ENCODE measurements at regions not wholly inside any gene's neighbourhood (a gene's known extent, or its start where the extent isn't known, plus 50 kb on each side); places are given as distances from the start of the nearest gene placed in this dataset.
"Not testable (repeated sequence)": the region's sequence is repeated elsewhere in the genome, so short reads cannot be mapped to it uniquely, and the experiment has no call there.

GRCh38 chr4:164115236-164115635, 620.7 kb downstream of the TMA16 start:
- no peak for DNase-seq

DNA sequence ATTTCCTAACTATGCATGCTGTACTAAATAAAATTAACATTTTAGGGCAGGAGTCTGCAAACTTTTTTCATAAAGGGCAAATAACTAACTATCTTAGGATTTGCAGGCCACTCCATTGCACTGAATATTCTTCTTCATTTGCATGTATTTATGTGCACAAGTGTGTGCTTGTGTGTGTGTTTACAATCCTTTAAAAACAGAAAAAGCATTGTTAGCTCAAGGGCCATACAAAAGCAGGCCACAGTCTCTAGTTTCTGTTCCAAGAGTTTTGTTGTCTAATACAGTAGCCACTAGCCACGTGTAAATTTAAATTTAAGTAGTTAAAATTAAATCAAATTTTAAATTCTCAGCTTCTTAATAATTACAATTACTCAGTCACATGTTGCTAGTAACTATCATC, 621.8 kb downstream of the TMA16 start:
- DNase-seq, result no peak

- DNase-seq, result no peak
Measured at GRCh38 chr4:164134388-164134787, 619.5 kb upstream of the SMIM31 start.

DNA sequence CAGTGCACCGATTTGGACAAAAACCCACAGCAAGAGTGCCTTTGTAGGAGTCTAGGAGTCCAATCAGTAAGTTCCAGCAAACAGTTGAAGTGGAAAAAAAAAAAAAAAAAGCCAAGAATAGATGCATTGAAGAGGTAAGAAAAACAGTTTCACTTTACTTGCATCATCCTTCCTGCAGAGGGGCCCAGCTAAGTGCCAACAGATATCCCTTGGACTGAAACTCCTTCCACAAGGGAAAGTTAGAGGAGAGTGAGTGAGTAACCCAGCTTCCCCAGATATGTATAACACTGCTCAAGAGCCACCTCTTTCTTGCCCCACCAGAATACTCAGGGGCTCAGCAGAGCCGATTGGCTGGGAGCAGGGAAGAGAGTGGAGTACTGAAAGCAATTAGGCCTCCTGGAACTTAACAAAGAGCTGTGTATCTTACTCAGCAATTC, 617.7 kb upstream of the SMIM31 start:
- no peak for DNase-seq

- DNase-seq, result no peak
Measured at GRCh38 chr4:164138521-164138920, 615.4 kb upstream of the SMIM31 start.

GRCh38 chr4:164139291-164139690, 614.6 kb upstream of the SMIM31 start:
- no peak for DNase-seq

DNA sequence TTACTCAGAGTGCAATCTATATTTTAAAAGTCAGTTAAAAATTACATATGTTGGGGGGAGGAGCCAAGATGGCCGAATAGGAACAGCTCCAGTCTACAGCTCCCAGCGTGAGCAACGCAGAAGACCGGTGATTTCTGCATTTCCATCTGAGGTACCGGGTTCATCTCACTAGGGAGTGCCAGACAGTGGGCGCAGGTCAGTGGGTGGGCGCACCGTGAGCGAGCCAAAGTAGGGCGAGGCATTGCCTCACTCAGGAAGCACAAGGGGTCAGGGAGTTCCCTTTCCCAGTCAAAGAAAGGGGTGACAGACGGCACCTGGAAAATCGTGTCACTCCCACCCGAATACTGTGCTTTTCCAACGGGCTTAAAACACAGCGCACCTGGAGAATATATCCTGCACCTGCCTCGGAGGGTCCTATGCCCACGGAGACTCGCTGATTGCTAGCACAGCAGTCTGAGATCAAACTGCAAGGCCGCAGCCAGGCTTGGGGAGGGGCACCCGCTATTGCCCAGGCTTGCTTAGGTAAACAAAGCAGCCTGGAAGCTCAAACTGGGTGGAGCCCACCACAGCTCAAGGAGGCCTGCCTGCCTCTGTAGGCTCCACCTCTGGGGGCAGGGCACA, 612.1 kb upstream of the SMIM31 start:
- DNase-seq, result not testable (repeated sequence)

GRCh38 chr4:164154416-164154815, 599.5 kb upstream of the SMIM31 start:
- no peak for DNase-seq

DNA sequence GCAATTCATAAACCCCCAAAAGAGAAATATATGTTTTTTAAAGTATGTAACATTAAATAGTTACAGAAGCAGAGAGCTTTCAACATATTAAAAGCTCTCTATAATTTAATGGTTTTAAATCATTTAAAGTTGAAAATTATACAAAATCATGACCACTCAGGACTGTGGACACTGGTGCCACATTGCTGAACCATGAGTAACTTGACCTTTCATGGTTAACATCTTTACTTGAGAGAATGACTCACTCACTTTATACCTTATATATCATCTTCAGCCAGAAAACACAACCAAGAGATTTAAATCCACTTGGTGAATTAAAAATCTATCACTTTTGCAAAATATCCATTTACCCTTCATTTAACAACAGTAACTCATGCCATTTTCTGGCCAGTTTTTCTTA, 584.3 kb upstream of the SMIM31 start:
- DNase-seq, result no peak

DNA sequence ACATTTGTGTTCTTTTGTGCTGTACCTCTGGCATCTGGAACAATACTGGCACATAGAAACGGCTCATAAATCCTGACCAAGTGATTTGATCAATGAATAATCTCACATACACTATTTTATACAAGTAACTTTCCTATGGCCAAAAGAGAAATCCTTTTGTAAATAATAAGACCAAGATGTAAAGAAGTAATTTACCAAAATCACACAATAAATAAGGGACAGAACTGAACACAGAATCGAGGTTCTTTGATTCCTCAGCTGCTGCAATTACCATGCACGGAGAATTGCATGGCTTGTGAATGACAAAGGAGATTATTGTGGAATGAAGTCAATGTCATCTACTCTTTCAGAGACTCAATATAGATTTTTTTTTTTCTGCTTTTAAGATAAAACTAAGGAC, 576.8 kb upstream of the SMIM31 start:
- no peak for DNase-seq

- DNase-seq, result no peak
Measured at GRCh38 chr4:164177753-164178152, 576.2 kb upstream of the SMIM31 start.

DNA sequence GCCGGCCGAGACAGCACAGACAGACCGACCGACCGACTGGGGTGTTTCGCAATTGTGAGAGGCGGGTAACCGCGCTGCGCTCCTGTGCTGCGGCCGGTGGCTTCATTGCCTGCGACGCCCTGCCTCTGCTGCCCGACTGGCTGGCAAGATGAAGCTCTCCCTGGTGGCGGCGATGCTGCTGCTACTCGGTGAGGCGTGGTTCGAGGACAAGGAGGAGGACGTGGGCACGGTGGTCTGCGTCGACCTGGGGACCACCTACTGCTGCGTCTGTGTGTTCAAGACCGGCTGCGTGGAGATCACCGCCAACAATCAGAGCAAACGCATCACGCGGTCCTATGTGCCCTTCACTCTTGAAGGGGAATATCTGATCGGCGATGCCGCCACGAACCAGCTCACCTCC, 565.7 kb upstream of the SMIM31 start:
- DNase-seq, result no peak

DNA sequence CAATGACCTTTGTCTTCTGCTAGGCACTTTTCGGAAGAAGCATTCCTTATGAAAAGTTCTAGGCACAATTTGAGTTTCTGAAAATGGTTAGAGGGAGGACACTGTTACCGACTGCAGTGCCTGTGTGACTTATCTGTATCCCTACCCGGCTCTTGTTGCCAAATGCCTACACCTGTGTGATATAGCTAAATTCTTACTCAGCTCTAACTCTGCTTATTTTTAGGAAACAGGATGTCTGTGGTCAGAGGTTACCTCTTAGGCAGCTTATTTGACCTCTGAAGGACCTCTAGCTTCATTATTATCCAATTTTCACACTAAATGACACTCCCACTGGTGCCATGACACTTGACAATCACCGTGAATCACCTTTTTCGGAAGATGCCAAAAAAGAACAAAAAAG, 561.1 kb upstream of the SMIM31 start:
- DNase-seq, result no peak

GRCh38 chr4:164193676-164194075, 560.3 kb upstream of the SMIM31 start:
- no peak for DNase-seq

DNA sequence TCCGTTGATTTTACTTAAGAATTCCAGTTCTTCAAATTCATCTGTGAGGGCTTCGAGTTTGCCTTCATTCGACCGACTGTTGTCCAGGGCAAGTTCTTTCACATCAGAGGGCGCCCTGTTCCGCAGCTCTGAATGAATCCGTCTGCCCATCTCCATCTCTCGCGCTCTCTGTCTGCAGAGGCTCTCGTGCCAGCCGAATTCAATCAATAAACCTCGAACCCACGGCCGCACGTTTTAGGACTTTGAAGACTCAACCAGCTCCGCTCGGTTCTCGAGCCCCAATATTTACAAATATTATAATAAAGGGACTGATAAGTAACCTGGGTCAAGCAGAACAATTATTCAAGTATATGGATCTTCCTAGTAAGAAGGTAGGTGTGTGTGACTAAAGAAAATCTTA, 556.4 kb upstream of the SMIM31 start:
- DNase-seq, result no peak

GRCh38 chr4:164203476-164203875, 550.5 kb upstream of the SMIM31 start:
- DNase-seq, result no peak

DNA sequence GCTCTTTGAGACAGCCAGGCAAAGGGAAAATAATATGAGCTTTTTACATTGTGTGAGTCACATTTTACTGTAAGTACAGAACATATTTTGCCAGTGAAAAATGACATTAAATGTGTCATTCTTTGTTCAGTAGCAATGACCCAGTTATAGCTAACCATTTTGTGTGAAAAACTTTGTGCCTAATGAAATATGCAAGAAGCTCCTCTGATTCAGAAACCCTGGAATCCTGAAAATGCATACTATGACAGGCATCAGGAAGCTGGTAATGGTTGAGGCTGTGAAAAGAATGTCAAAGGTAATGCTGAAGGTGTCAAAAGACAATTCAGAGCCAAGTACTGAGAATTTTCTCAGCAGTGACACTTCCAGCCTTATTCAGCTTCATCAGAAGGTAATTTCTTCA, 549.5 kb upstream of the SMIM31 start:
- DNase-seq, result no peak

GRCh38 chr4:164207460-164207859, 546.5 kb upstream of the SMIM31 start:
- no peak for DNase-seq

DNA sequence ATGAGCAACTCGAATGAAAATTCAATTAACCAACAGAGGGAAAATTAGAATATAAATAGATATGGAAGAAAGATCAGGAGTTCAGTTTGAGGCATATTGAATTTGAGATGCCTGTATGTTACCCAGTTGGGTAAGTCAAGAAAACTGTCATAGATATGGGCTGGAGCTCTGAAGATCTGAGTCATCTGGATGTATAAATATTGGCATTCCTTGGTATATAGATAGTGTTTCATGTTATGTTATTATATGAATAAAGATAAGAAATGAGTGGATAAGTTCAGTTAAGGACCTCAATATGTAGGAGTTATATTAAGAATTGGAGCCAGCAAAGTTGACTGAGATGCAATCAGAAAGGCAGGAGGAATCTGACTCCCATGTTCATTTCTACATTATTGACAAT, 543.6 kb upstream of the SMIM31 start:
- no peak for DNase-seq

DNA sequence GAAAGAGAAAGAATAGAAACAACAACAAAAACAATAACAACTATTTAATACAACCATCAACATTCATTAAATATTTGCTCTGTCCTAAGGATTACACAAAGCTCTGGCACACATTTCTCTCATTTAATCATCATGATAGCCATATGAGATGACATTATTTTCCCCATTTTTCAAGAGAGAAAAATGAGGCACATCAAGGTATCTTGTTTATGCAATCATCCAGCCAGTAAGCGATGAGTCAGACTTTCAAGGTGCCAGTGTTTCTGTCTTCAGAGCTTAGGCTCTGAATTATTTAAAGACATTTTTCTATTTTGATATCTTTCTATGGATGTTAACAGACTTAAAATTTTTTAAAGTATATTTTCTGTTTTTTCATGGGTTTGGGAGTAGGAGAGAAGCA, 541.8 kb upstream of the SMIM31 start:
- no peak for DNase-seq

- DNase-seq, result no peak
Measured at GRCh38 chr4:164212714-164213113, 541.2 kb upstream of the SMIM31 start.

DNA sequence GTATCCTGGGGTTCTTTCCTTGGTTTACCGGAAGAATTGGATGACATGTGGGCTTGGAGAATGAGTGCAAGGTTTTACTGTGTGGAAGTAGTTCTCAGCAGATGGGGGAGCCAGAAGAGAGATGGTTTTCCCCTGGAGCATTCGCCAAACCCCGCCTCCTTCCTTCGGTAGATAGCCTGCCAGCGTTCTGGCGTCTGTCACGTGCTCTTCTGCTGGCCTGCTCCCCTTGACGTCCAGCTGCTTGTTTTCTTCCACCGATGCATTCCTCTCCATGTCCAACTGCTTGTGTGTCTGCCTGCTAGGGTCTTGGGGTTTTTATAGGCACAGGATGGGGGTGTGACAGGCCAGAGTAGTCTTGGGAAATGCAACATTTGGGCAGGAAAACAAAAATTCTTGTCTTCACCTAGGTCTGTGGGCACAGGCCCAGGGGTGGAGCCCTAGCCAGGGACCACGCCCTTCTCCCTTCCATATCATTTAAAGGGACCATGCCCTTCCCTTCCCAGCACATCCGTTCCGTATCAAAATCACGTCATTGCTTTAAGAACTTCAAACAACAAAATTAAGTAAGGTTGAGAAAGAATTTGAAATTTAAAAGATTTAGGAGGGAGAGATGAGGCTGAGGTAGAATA, 538.7 kb upstream of the SMIM31 start:
- no peak for DNase-seq

- no peak for DNase-seq
Measured at GRCh38 chr4:164221631-164222030, 532.3 kb upstream of the SMIM31 start.

- DNase-seq, result no peak
Measured at GRCh38 chr4:164224871-164225270, 529.1 kb upstream of the SMIM31 start.

GRCh38 chr4:164229255-164229654, 524.7 kb upstream of the SMIM31 start:
- DNase-seq, result no peak

Data from NCI-H1694 (cell line).